B cell (primary cell): ENCODE measurements at regions not wholly inside any gene's neighbourhood (a gene's known extent, or its start where the extent isn't known, plus 50 kb on each side); places are given as distances from the start of the nearest gene placed in this dataset.

ENCODE experiments used
- ATAC-seq: fragments of 200-7000 bp; cut with Tn5 transposase; one replicate; pipeline ENCODE4 v1.10.0; 2021; ENCODE audit warnings: low read depth, mild to moderate bottlenecking, moderate number of reproducible peaks, moderate library complexity
- CTCF ChIA-PET: fragments of 350-600 bp; sonication (Branson Sonifier 250); formaldehyde crosslinking; loops from one replicate; lab custom pipeline; 2021; ENCODE audit warnings: antibody characterized with exemption, inconsistent platforms; lab: Charles Lee
- POLR2A ChIA-PET: fragments of 350-600 bp; sonication (Branson Sonifier 250); formaldehyde crosslinking; loops from one replicate; lab custom pipeline; 2021; ENCODE audit warnings: antibody characterized with exemption; lab: Charles Lee
- DNase-seq: peaks from one replicate; pipeline ENCODE4 v3.0.0; 2013
- H2AFZ ChIP-seq: 2 replicates; pipeline ENCODE4 v1.6.1; 2012; ENCODE audit warnings: mild to moderate bottlenecking, low read depth, low read length; ENCODE audit not compliant: insufficient read depth, poor library complexity, severe bottlenecking
- H3K27ac ChIP-seq, 2 donors: 1 replicate in 1 of 2; 2 replicates in 1 of 2; pipeline ENCODE4 v1.5.1; 2012 to 2013; ENCODE audit warnings: low read length in 2 of 2, mild to moderate bottlenecking in 2 of 2, moderate library complexity in 1 of 2
- H3K27me3 ChIP-seq, 4 experiments: fragments of 200-600 bp in 1 of 4; sonication (generic) in 1 of 4; replicated peaks in 1 of 4; 1 replicate in 2 of 4; 2 replicates in 2 of 4; pipeline versions ENCODE4 v1.6.1 to v1.7.0; 2013 to 2016; ENCODE audit warnings: low read length in 3 of 4, mild to moderate bottlenecking in 2 of 4, mixed read lengths in 1 of 4, moderate library complexity in 1 of 4; ENCODE audit not compliant: insufficient read depth in 4 of 4, control insufficient read depth in 3 of 4; ENCODE audit errors: control extremely low read depth in 1 of 4
- H3K36me3 ChIP-seq, 2 experiments: replicated peaks in 1 of 2; 1 replicate in 1 of 2; 2 replicates in 1 of 2; pipeline versions ENCODE4 v1.6.1 to v1.7.1; 2013; ENCODE audit warnings: low read length in 1 of 2; ENCODE audit not compliant: insufficient read depth in 2 of 2, control insufficient read depth in 1 of 2; ENCODE audit errors: control extremely low read depth in 1 of 2, extremely low read depth in 1 of 2
- H3K4me1 ChIP-seq, 2 donors: fragments of 200-600 bp in 1 of 2; sonication (generic) in 1 of 2; 1 replicate in 1 of 2; 2 replicates in 1 of 2; pipeline versions ENCODE4 v1.5.1 to v1.6.1; 2013 to 2017; ENCODE audit warnings: low read length in 2 of 2; ENCODE audit not compliant: control insufficient read depth in 2 of 2, insufficient read depth in 2 of 2
- H3K4me2 ChIP-seq: replicated peaks from 2 replicates; pipeline ENCODE3; 2012; ENCODE audit warnings: mild to moderate bottlenecking, low read depth, low read length; ENCODE audit not compliant: poor library complexity, severe bottlenecking
- H3K4me3 ChIP-seq, 5 experiments: fragments of 200-600 bp in 1 of 5; sonication (generic) in 1 of 5; 1 replicate in 3 of 5; 2 replicates in 2 of 5; pipeline versions ENCODE4 v1.5.1 to v1.7.0; 2011 to 2016; ENCODE audit warnings: low read length in 4 of 5, mild to moderate bottlenecking in 4 of 5, low read depth in 2 of 5, control low read depth in 1 of 5, moderate library complexity in 1 of 5; ENCODE audit not compliant: insufficient read depth in 1 of 5; ENCODE audit errors: control extremely low read depth in 1 of 5, extremely low read depth in 1 of 5
- H3K79me2 ChIP-seq: fragments of 200-600 bp; sonication (generic); one replicate; pipeline ENCODE4 v1.6.0; 2016; ENCODE audit warnings: low read length; ENCODE audit not compliant: control insufficient read depth, insufficient read depth
- H3K9ac ChIP-seq: fragments of 200-600 bp; sonication (generic); 2 replicates; pipeline ENCODE4 v1.6.1; 2017; ENCODE audit warnings: mild to moderate bottlenecking, low read length, moderate library complexity
- H3K9me3 ChIP-seq, 3 donors: one replicate each; pipeline versions ENCODE4 v1.6.1 to v1.7.1; 2013; ENCODE audit warnings: low read length in 2 of 3; ENCODE audit not compliant: control insufficient read depth in 2 of 3, insufficient read depth in 1 of 3; ENCODE audit errors: control extremely low read depth in 1 of 3
- H4K20me1 ChIP-seq: 2 replicates; pipeline ENCODE4 v1.6.0; 2012; ENCODE audit warnings: mild to moderate bottlenecking, low read length; ENCODE audit not compliant: insufficient read depth, control insufficient read depth, poor library complexity, severe bottlenecking
- H3K27ac Mint-ChIP-seq: one replicate; pipeline ENCODE4 v1.8.0; 2021; ENCODE audit warnings: mixed read lengths
- H3K27me3 Mint-ChIP-seq: one replicate; pipeline ENCODE4 v1.8.0; 2021; ENCODE audit warnings: mixed read lengths
- H3K4me1 Mint-ChIP-seq: one replicate; pipeline ENCODE4 v1.8.0; 2021; ENCODE audit warnings: mixed read lengths
- H3K4me3 Mint-ChIP-seq: one replicate; pipeline ENCODE4 v1.8.0; 2021; ENCODE audit warnings: mixed read lengths
- H3K9me3 Mint-ChIP-seq: one replicate; pipeline ENCODE4 v1.8.0; 2022; ENCODE audit warnings: mixed read lengths; ENCODE audit not compliant: insufficient read depth
- EZH2 ChIP-seq: IDR thresholded peaks from 2 replicates; pipeline ENCODE4 v1.6.1; 2012; ENCODE audit warnings: borderline replicate concordance, low read depth, mild to moderate bottlenecking, moderate library complexity, low read length; ENCODE audit not compliant: insufficient read depth, poor library complexity, severe bottlenecking
- WGBS: methylation state at CpG from one replicate; pipeline ENCODE4 v1.1.5; 2013; ENCODE audit warnings: missing lambda C conversion rate; ENCODE audit not compliant: insufficient coverage; 5-methylcytosine and 5-hydroxymethylcytosine counted together
- intact Hi-C: fragments of 100-400 bp; cut with micrococcal nuclease; formaldehyde crosslinking; loops from one replicate; pipeline ENCODE4 v1.10.0; 2022
- TF ChIP-seq, protein P1 (sequence below): fragments of 200-600 bp; IDR thresholded peaks from one replicate; pipeline ENCODE4 v1.8.0; 2022; ENCODE audit warnings: antibody characterized with exemption, mild to moderate bottlenecking

DNA sequence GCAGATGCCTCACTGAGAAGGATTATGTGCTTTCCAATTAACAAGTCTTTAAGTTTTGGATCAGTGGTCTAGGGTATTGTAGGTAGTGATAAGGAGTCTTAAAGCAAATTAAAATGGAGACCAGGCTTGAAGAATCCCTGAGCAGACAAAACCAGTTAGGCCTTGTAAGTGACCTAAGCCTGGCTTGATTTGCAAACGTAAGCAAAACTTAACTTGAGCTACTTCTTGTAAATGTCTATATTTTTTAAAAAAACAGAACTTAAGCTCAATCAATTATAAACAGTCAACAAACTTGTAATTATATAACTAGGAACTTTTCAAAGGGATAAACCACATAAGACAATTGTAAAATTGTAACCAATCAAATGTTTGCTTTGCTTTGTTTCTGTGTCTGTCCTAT is 72.7 kb upstream of the NALF2 start:
- Mint-ChIP-seq H3K4me3 (no peak overlapping the region), H3K27me3 (no peaks in the 10 kb centered on the region), H3K4me1 (no peaks in the 10 kb centered on the region), H3K9me3 (no peaks in the 10 kb centered on the region), H3K27ac (no peak overlapping the region)
- no peak for DNase-seq
- ChIA-PET CTCF (no interaction called here), POLR2A (no interaction called here)
- Histone ChIP-seq H3K36me3 (no peaks in the 10 kb centered on the region), H3K27me3 (no peaks in the 10 kb centered on the region), H2AFZ (no peak overlapping the region), H3K4me3 (no peak overlapping the region), H3K79me2 (no peaks in the 10 kb centered on the region), H3K4me2 (no peak overlapping the region), H3K4me1 (no peaks in the 10 kb centered on the region), H3K9me3 (no peaks in the 10 kb centered on the region), H3K9ac (no peak overlapping the region), H4K20me1 (no peaks in the 10 kb centered on the region), H3K27ac (no peak overlapping the region)
- WGBS: no CpG with 5 or more reads among the region's 1 CpG
- TF ChIP-seq, protein P1, sequence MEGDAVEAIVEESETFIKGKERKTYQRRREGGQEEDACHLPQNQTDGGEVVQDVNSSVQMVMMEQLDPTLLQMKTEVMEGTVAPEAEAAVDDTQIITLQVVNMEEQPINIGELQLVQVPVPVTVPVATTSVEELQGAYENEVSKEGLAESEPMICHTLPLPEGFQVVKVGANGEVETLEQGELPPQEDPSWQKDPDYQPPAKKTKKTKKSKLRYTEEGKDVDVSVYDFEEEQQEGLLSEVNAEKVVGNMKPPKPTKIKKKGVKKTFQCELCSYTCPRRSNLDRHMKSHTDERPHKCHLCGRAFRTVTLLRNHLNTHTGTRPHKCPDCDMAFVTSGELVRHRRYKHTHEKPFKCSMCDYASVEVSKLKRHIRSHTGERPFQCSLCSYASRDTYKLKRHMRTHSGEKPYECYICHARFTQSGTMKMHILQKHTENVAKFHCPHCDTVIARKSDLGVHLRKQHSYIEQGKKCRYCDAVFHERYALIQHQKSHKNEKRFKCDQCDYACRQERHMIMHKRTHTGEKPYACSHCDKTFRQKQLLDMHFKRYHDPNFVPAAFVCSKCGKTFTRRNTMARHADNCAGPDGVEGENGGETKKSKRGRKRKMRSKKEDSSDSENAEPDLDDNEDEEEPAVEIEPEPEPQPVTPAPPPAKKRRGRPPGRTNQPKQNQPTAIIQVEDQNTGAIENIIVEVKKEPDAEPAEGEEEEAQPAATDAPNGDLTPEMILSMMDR: no peak
- no peak for TF ChIP-seq EZH2
- ATAC-seq: no peak
- intact Hi-C loops: no loop called here

DNA sequence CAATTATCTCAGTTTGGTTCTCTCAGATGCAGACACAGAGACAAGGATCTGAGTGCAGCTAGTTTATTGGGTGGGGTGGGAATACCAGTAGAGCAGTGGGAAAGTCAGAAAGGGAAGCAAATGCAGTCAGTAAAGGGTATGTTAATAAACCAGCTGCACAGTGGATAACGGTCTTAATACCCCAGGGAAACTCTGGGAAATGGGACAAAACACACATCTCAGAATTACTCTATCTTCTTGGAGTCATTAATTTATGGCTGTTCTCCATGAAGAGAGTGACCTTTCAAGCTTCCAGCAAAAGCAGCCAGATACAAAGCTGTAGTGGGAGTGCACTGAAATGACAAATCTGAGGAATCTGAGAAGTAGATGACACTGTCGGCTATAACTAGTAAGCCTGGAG is 73.3 kb upstream of the NALF2 start:
- no peaks in the 10 kb centered on the region for H4K20me1 ChIP-seq
- H3K79me2 ChIP-seq: no peaks in the 10 kb centered on the region
- H3K27me3 ChIP-seq: no peaks in the 10 kb centered on the region
- H3K27ac Mint-ChIP-seq: no peak overlapping the region
- H3K36me3 ChIP-seq: no peaks in the 10 kb centered on the region
- DNase-seq (no peak), ATAC-seq (no peak)
- H3K9me3 ChIP-seq: no peaks in the 10 kb centered on the region
- H3K27ac ChIP-seq: no peak overlapping the region
- no peak overlapping the region for H2AFZ ChIP-seq
- intact Hi-C loops: no loop called here
- no peak overlapping the region for H3K9ac ChIP-seq
- no peak overlapping the region for H3K4me2 ChIP-seq
- 100% methylated on average over 1 of the region's 2 CpGs for WGBS
- no peaks in the 10 kb centered on the region for H3K4me1 Mint-ChIP-seq
- no peaks in the 10 kb centered on the region for H3K4me1 ChIP-seq
- no peaks in the 10 kb centered on the region for H3K27me3 Mint-ChIP-seq
- H3K9me3 Mint-ChIP-seq: no peaks in the 10 kb centered on the region
- POLR2A ChIA-PET: no interaction called here
- H3K4me3 Mint-ChIP-seq: no peak overlapping the region
- H3K4me3 ChIP-seq: no peak overlapping the region
- CTCF ChIA-PET: no interaction called here
- TF ChIP-seq EZH2: no peak
- TF ChIP-seq, protein P1: no peak
